Stimulated activated CD8-positive, alpha-beta memory T cell treated with anti-CD3 and anti-CD28 coated beads, Interleukin-12 subunit alpha, Interleukin-12 subunit beta, amount 100 ng/mL, for 24 hours (primary cell): ENCODE measurements at regions not wholly inside any gene's neighbourhood (a gene's known extent, or its start where the extent isn't known, plus 50 kb on each side); places are given as distances from the start of the nearest gene placed in this dataset.

Experiments used
- DNase-seq: peaks from one replicate; pipeline ENCODE4 v3.0.0-alpha.2; 2020; ENCODE audit errors: extremely low read depth

- DNase-seq, result no peak
These were observed 1447.4 kb upstream of the TMEM132C start for GRCh38 chr12:126819554-126819953.

GRCh38 chr12:126830778-126831680 lies 1435.9 kb upstream of the TMEM132C start:
- no peak for DNase-seq

- DNase-seq, result no peak
These were observed 1429.3 kb upstream of the TMEM132C start for GRCh38 chr12:126837697-126838096.

DNA sequence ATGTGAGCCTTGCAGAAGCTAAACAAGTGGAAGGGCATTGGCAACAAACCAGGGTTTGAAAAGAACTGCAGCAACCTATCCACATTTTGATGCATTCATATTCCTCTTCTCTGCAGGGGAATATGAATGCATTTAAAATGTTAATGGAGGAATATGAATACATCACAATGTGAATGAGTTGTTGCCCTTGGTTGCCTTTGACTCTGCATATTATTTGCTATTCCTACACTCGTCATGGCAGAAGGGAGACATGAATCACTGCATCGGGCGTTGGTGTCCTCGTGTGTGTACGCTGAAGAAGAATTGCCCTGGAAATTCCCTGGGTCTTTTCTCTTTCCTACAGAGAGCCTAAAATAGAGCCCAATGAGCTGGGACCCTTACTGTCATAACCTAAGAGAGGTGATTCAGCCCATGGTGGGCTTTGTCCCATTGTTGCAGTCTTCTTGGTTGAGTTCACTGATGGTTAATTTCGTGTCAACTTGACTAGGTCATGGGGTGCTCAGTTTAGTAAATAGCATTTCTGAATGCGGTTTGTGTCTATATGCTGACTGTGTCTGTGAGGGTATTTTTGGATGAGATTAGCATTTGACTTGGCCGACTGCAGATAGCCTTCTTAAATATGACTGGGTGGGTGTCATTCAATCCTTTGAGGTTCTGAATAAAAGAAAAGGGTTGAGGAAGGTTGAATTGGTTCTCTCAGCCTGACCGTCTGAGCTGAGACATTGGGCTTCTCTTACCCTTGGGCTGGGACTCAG lies 1422.9 kb upstream of the TMEM132C start:
- no peak for DNase-seq

DNA sequence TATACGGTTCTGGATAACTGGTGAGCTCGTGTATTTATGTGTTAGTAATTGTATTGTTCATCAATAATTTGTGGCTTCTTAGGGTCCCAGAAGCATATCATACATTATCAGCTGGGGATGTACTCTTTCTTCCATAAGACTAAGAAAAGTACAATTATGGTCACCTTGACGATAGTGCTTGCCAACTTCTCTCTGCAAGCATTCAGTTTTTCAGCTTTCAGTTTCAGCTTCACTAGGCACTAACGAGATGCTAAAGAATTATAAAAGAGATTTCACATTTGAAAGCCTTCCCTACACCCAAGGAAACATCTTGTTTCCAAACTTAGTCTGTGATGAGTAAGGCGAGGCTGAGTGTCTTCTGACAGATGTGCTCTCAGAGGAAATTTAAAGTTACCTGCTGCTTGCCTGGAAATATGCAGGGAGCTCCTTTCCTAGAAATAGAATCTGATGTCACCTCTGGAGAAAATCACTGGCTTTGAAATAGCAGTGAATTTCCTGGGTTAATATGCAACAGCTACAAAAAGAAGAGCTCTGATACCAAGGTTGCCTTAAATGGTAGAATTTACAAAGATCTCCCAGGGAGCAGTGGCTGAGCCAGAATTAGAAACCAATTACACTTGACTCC lies 1419.9 kb upstream of the TMEM132C start:
- DNase-seq, result no peak

DNA sequence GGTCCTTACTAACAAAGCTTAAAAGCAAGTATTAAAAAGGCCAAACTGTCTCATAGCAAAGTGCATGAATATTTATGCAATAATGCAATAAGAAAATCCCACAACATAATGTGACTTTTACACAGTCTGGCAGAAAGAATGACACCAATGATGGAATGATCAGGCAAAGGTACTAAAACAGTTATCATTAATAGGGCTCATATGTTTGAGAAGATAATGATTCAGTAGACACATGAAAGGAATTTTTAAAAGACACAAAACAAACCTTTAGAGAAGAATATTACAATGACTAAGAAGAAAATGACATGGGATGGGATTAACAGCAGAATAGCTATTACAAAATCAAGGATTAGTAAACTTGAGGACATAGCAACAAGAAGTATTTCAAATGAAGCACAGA lies 1411.2 kb upstream of the TMEM132C start:
- no peak for DNase-seq

DNA sequence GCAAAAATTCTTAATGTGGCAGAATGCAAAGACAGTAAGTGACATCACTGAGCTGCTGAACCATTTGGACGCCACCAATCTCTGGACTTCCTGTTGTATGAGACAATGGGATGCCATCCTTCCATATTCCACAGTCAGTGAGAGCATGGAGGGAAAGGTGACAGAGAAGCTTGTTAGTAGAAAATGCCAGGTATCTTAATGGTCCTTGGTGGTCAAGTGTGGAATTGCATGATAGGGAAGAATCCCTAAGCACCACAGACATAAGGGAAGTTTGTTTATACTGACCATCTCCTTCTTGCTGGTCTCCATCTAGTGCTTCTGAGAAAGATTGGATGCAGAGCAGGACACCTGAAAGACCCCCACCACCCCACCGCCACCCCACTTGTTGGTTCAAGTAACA lies 1410.0 kb upstream of the TMEM132C start:
- DNase-seq, result no peak

DNA sequence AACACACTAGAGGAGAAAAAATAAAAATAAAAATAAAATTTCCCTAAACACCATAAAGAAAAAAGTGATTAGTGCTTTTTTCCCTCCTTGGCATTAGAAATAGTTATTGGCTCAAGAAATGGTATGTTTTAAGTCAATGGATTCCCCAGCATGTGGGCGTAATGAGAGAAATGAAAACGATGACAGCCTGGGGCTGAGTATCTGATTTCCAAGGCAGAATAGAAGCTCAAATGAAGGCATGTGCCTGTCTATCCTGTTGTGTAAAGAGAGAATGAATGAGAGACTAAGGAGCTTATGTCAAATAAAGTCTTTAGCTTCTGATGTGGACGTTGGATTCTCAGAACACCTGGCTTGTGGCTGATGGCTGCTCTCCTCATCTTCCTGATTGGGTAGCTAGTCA lies 1408.4 kb upstream of the TMEM132C start:
- DNase-seq, result no peak

DNA sequence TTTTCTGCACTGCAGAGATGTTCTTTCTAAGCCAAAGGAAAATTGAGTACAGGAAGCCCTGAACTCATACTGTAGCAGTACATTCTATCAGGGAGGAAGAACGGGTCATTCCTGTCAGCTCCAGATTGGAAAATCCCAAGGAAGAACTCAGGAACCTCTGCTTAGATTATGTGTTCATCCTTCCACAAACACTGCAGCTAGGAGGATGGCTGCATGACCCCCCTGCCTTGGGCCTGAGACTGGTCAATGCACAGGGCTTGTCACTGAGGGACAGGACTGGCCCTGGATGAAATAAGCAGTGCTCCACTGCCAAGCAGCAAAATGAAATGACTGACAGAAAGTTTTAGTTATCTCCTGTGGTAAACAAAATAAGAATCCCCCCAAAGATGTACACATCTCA lies 1406.8 kb upstream of the TMEM132C start:
- no peak for DNase-seq

- no peak for DNase-seq
These were observed 1404.5 kb upstream of the TMEM132C start for GRCh38 chr12:126862500-126862899.

DNA sequence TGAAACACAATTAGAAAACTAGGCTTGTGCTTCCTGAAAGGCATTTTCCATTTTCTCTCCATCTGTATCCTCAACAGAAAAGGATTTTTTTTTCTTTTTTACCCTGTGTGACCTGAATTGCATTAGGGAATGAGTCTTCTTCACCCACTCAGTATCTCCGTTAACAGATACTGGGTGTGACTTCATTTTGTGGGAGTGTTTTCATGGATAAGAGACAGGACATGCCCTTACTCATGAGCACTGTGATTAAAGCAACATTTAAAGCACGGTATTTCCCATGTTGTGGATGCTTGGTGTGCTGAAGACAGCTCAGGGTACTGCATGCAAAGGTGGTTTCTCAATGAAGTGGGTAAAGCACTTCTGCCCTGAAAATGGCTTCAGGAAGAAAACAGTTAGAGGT lies 1397.3 kb upstream of the TMEM132C start:
- no peak for DNase-seq

- no peak for DNase-seq
These were observed 1393.3 kb upstream of the TMEM132C start for GRCh38 chr12:126873701-126874100.

GRCh38 chr12:126874427-126875026 lies 1392.4 kb upstream of the TMEM132C start:
- peak; percentile 19 for DNase-seq

DNA sequence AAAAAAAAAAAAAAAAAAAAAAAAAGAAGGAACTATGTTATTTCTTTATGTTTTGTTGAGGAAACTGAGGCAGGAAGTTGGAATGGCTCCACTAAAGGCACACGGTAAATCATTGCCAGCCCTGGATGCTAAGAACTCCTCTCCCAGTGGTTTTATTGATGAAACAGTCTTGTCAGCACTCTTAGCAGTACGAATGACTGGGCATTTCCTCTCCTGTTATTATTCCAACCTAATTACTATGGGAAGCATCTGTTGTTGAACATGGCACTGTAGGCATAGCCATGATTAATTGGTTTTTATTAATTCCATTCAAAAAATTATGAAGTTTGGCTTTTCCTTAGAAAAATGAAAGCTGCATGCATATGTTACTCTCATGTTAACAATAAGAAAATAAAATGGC lies 1387.1 kb upstream of the TMEM132C start:
- DNase-seq, result no peak

GRCh38 chr12:126883697-126884096 lies 1383.3 kb upstream of the TMEM132C start:
- DNase-seq, result no peak

DNA sequence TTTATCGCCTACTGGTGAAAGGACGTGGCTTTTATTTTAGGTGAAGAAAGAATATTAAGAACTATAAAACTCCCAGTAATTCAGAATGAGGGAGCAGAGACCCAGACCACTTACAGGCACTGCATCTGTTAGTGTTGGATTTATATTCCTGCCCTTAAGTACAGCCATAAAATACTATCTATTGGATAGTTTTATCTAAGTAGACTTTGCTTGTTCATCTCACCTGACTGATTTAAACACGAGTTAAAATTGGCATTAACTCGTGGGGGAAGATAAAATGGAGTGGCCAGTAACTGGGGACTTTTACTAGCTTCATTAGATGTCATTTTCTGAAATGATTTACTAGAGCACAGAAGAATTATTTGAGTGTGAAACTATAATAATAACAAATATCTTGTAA lies 1377.5 kb upstream of the TMEM132C start:
- DNase-seq, result no peak

GRCh38 chr12:126890097-126890496 lies 1376.9 kb upstream of the TMEM132C start:
- no peak for DNase-seq

- no peak for DNase-seq
These were observed 1375.2 kb upstream of the TMEM132C start for GRCh38 chr12:126891789-126892188.

GRCh38 chr12:126895951-126896913 lies 1370.7 kb upstream of the TMEM132C start:
- DNase-seq, result no peak

GRCh38 chr12:126897102-126897501 lies 1369.9 kb upstream of the TMEM132C start:
- DNase-seq, result no peak

DNA sequence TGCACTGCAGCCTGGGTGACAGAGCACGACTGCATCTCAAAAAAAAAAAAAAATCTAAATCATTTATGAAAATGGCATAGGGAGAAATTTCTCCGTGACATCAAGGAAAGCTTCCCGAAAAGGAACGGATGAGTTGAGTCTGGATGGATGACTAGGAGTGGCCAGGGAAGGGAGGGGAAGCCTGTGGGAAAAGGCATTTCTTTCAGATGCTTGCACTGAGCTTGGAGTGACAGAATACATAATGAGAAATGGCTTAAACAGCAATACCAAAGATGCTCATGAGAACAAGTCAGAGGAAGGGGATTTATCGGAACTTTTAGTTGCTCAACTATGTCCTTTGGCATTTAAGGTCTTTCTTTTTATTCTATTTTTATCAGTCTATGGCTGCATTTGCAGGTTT lies 1369.2 kb upstream of the TMEM132C start:
- no peak for DNase-seq
